Lung (tissue), 11 donors: ENCODE measurements at regions not wholly inside any gene's neighbourhood (a gene's known extent, or its start where the extent isn't known, plus 50 kb on each side); places are given as distances from the start of the nearest gene placed in this dataset.

Source experiments
- ATAC-seq: fragments of 200-7000 bp; cut with Tn5 transposase; one replicate; pipeline ENCODE4 v1.9.1; 2020; ENCODE audit warnings: moderate number of reproducible peaks; ENCODE audit not compliant: insufficient read depth, low FRiP score
- DNase-seq, 3 donors: peaks; one replicate each; pipeline ENCODE4 v3.0.0-alpha.2; 2013 to 2017
- H3K27ac ChIP-seq, 2 donors: one replicate each; pipeline ENCODE4 v1.5.1; 2013; ENCODE audit warnings: mild to moderate bottlenecking in 2 of 2, moderate library complexity in 2 of 2, control low read depth in 1 of 2, inconsistent platforms in 1 of 2, low read depth in 1 of 2, low read length in 1 of 2
- H3K27me3 ChIP-seq, 3 donors: one replicate each; pipeline ENCODE4 v1.5.1; 2013; ENCODE audit warnings: low read length in 2 of 3; ENCODE audit not compliant: control insufficient read depth in 3 of 3, insufficient read depth in 3 of 3
- H3K36me3 ChIP-seq, 4 donors: one replicate each; pipeline ENCODE4 v1.5.1; 2013; ENCODE audit warnings: low read length in 4 of 4, mild to moderate bottlenecking in 1 of 4, moderate library complexity in 1 of 4; ENCODE audit not compliant: control insufficient read depth in 4 of 4, insufficient read depth in 4 of 4
- H3K4me1 ChIP-seq, 5 donors: one replicate each; pipeline ENCODE4 v1.5.1; 2013; ENCODE audit warnings: low read length in 5 of 5, mild to moderate bottlenecking in 2 of 5, moderate library complexity in 1 of 5; ENCODE audit not compliant: control insufficient read depth in 5 of 5, insufficient read depth in 5 of 5
- H3K4me3 ChIP-seq: one replicate; pipeline ENCODE4 v1.5.1; 2013; ENCODE audit warnings: mild to moderate bottlenecking, control low read depth, moderate library complexity
- H3K9ac ChIP-seq, 2 donors: one replicate each; pipeline ENCODE4 v1.5.1; 2013; ENCODE audit warnings: low read length in 2 of 2, control low read depth in 1 of 2; ENCODE audit not compliant: insufficient read depth in 1 of 2
- H3K9me3 ChIP-seq, 4 donors: one replicate each; pipeline ENCODE4 v1.5.1; 2013; ENCODE audit warnings: low read length in 3 of 4, mild to moderate bottlenecking in 1 of 4, moderate library complexity in 1 of 4; ENCODE audit not compliant: control insufficient read depth in 4 of 4, insufficient read depth in 3 of 4
- CTCF ChIP-seq: IDR thresholded peaks from 2 replicates; pipeline ENCODE4 v1.5.1; 2012; ENCODE audit warnings: mild to moderate bottlenecking; ENCODE audit errors: control extremely low read depth, extremely low read depth
- WGBS, 2 donors: extraction: QIAGEN DNeasy Blood & Tissue Kit; methylation state at CpG; one replicate each; pipeline ENCODE4 v1.1.7; 2013; 5-methylcytosine and 5-hydroxymethylcytosine counted together
- donor health status: control.
- donor health status: control.
- donor health status: Bipolar disorder and iron deficiency.
- donor health status: healthy.
- donor health status: DM: yes; HTN: yes; CAD: no.

GRCh38 chr5:148012801-148013200 is 51.0 kb upstream of the SPINK5 start:
- Histone ChIP-seq H3K9me3 (no peaks in the 10 kb centered on the region), H3K27ac (no peak overlapping the region), H3K9ac (no peak overlapping the region), H3K4me1 (peaks cover 0 to 4% (median 0%) of the 10 kb centered on the region in 5 donors), H3K4me3 (no peak overlapping the region), H3K27me3 (no peaks in the 10 kb centered on the region), H3K36me3 (no peaks in the 10 kb centered on the region)
- ATAC-seq: no peak
- no peak for TF ChIP-seq CTCF
- WGBS, 2 donors: 42 to 44% methylated on average over 3 of the region's 3 CpGs
- no peak for DNase-seq

- WGBS, 2 donors: 89 to 92% methylated on average over 3 of the region's 3 CpGs
- peak; percentile 27 for ATAC-seq
Measured at GRCh38 chr5:148011398-148012137, 52.2 kb upstream of the SPINK5 start.

GRCh38 chr5:148005788-148006520 is 57.8 kb upstream of the SPINK5 start:
- no peaks in the 10 kb centered on the region for H3K4me1 ChIP-seq
- DNase-seq: no peak
- H3K4me3 ChIP-seq: no peak overlapping the region
- TF ChIP-seq CTCF: no peak
- H3K27me3 ChIP-seq: no peaks in the 10 kb centered on the region
- no peak overlapping the region for H3K9ac ChIP-seq
- 77 to 79% methylated on average over 12 of the region's 12 CpGs for WGBS, 2 donors
- no peaks in the 10 kb centered on the region for H3K36me3 ChIP-seq
- H3K9me3 ChIP-seq: peaks cover 0 to 19% (median 10%) of the 10 kb centered on the region in 4 donors
- no peak overlapping the region for H3K27ac ChIP-seq
- ATAC-seq: no peak

More at GRCh38 chr5:148011398-148012137, 52.2 kb upstream of the SPINK5 start:
- peaks cover 0 to 4% (median 0%) of the 10 kb centered on the region in 5 donors for H3K4me1 ChIP-seq
- no peak overlapping the region for H3K9ac ChIP-seq
- no peak overlapping the region for H3K27ac ChIP-seq
- H3K36me3 ChIP-seq: no peaks in the 10 kb centered on the region
- no peaks in the 10 kb centered on the region for H3K27me3 ChIP-seq
- no peak for TF ChIP-seq CTCF
- H3K4me3 ChIP-seq: no peak overlapping the region
- H3K9me3 ChIP-seq: no peaks in the 10 kb centered on the region
- DNase-seq: peak in 1 of 3 donors; percentile 11
